H1 (cell line): ENCODE measurements at regions not wholly inside any gene's neighbourhood (a gene's known extent, or its start where the extent isn't known, plus 50 kb on each side); places are given as distances from the start of the nearest gene placed in this dataset.

Source experiments
- CTCF ChIA-PET: fragments of 300-600 bp; sonication (Branson Sonifier 250); formaldehyde crosslinking; loops from one replicate; lab custom pipeline; 2021; ENCODE audit not compliant: partially characterized antibody; lab: Charles Lee
- POLR2A ChIA-PET: fragments of 300-600 bp; sonication (Branson Sonifier 250); formaldehyde crosslinking; loops from one replicate; lab custom pipeline; 2021; ENCODE audit warnings: inconsistent platforms; ENCODE audit not compliant: partially characterized antibody; lab: Charles Lee
- DNase-seq, 2 experiments: peaks; one replicate each; pipeline versions ENCODE4 v3.0.0 to v3.0.0-alpha.2; 2010 to 2022; ENCODE audit warnings: low spot score in 2 of 2, low read depth in 1 of 2, mixed read lengths in 1 of 2
- FAIRE-seq: peaks from 2 replicates; lab custom pipeline; 2011; peaks lifted over from hg19 to GRCh38; lab: Jason Lieb, UNC
- H2AFZ ChIP-seq: 2 replicates; pipeline ENCODE4 v1.8.1; 2012; ENCODE audit warnings: low read length, inconsistent platforms
- H2AK5ac ChIP-seq: 2 replicates; pipeline ENCODE4 v1.6.1; 2013; ENCODE audit warnings: low read depth, low read length
- H2BK120ac ChIP-seq: replicated peaks from 2 replicates; pipeline ENCODE3; 2013; ENCODE audit warnings: low read depth, low read length, inconsistent platforms
- H2BK12ac ChIP-seq: 2 replicates; pipeline ENCODE4 v1.6.1; 2013; ENCODE audit warnings: low read depth, low read length
- H2BK15ac ChIP-seq: 2 replicates; pipeline ENCODE4 v1.6.1; 2013; ENCODE audit warnings: low read length
- H2BK20ac ChIP-seq: 2 replicates; pipeline ENCODE4 v1.6.1; 2013; ENCODE audit warnings: low read length
- H2BK5ac ChIP-seq: 2 replicates; pipeline ENCODE4 v1.6.1; 2013; ENCODE audit warnings: low read depth, low read length
- H3K14ac ChIP-seq: 2 replicates; pipeline ENCODE4 v1.6.1; 2013; ENCODE audit warnings: inconsistent platforms; ENCODE audit not compliant: insufficient read length
- H3K18ac ChIP-seq: 2 replicates; pipeline ENCODE4 v1.6.1; 2013; ENCODE audit warnings: low read length; ENCODE audit errors: extremely low read depth
- H3K23ac ChIP-seq: 2 replicates; pipeline ENCODE4 v1.6.1; 2013; ENCODE audit warnings: inconsistent platforms; ENCODE audit not compliant: insufficient read length
- H3K23me2 ChIP-seq: 2 replicates; pipeline ENCODE4 v1.6.1; 2013; ENCODE audit warnings: low read depth, low read length
- H3K27ac ChIP-seq: 2 replicates; pipeline ENCODE4 v1.6.1; 2011; ENCODE audit warnings: low read depth, low read length, inconsistent platforms
- H3K27me3 ChIP-seq, 4 experiments: replicated peaks in 1 of 4; 1 replicate in 1 of 4; 2 replicates in 3 of 4; pipeline versions ENCODE4 v1.6.1 to v1.8.1; 2011 to 2013; ENCODE audit warnings: low read length in 3 of 4, mild to moderate bottlenecking in 3 of 4, inconsistent platforms in 2 of 4, mixed read lengths in 2 of 4, moderate library complexity in 1 of 4; ENCODE audit not compliant: control insufficient read depth in 3 of 4, insufficient read depth in 3 of 4; ENCODE audit errors: extremely low read depth in 1 of 4
- H3K36me3 ChIP-seq, 4 experiments: 2 replicates each; pipeline versions ENCODE4 v1.6.1 to v1.8.1; 2011 to 2013; ENCODE audit warnings: mild to moderate bottlenecking in 4 of 4, low read length in 3 of 4, moderate library complexity in 2 of 4, control low read depth in 1 of 4, inconsistent platforms in 1 of 4; ENCODE audit not compliant: insufficient read depth in 4 of 4, control insufficient read depth in 2 of 4
- H3K4ac ChIP-seq: replicated peaks from 2 replicates; pipeline ENCODE3; 2013; ENCODE audit warnings: low read length, low read depth, mixed read lengths, inconsistent platforms; ENCODE audit not compliant: insufficient read length
- H3K4me1 ChIP-seq, 4 experiments: replicated peaks in 1 of 4; 1 replicate in 1 of 4; 2 replicates in 3 of 4; pipeline versions ENCODE4 v1.6.1 to v1.8.1; 2011 to 2013; ENCODE audit warnings: low read length in 3 of 4, inconsistent platforms in 2 of 4, mixed read lengths in 1 of 4; ENCODE audit not compliant: insufficient read depth in 4 of 4, control insufficient read depth in 3 of 4
- H3K4me2 ChIP-seq, 2 experiments: 2 replicates each; pipeline versions ENCODE4 v1.6.1 to v1.8.1; 2011 to 2013; ENCODE audit warnings: low read depth in 2 of 2, low read length in 2 of 2, control low read depth in 1 of 2, inconsistent platforms in 1 of 2, mild to moderate bottlenecking in 1 of 2; ENCODE audit not compliant: insufficient read depth in 1 of 2
- H3K4me3 ChIP-seq, 4 experiments: fragments of 200-600, 300-600 bp in 1 of 4; sonication (generic), shearing (Covaris generic), sonication (Bioruptor Twin) in 1 of 4; 2 replicates each; pipeline versions ENCODE4 v1.5.1 to v1.8.1; 2011 to 2016; ENCODE audit warnings: low read length in 4 of 4, low read depth in 3 of 4, control low read depth in 2 of 4, inconsistent platforms in 2 of 4, mild to moderate bottlenecking in 2 of 4, mixed read lengths in 1 of 4, moderate library complexity in 1 of 4; ENCODE audit not compliant: insufficient read depth in 2 of 4; ENCODE audit errors: extremely low read depth in 1 of 4
- H3K56ac ChIP-seq: replicated peaks from 2 replicates; pipeline ENCODE3; 2013; ENCODE audit warnings: low read depth, mild to moderate bottlenecking, mixed read lengths, low read length, inconsistent platforms; ENCODE audit not compliant: insufficient read length
- H3K79me1 ChIP-seq: 2 replicates; pipeline ENCODE4 v1.6.1; 2013; ENCODE audit warnings: low read depth, low read length, control low read depth
- H3K79me2 ChIP-seq, 2 experiments: 2 replicates each; pipeline versions ENCODE4 v1.6.1 to v1.8.1; 2012 to 2013; ENCODE audit warnings: low read length in 2 of 2, mild to moderate bottlenecking in 2 of 2, inconsistent platforms in 1 of 2; ENCODE audit not compliant: insufficient read depth in 2 of 2, control insufficient read depth in 1 of 2
- H3K9ac ChIP-seq, 4 experiments: replicated peaks in 1 of 4; 1 replicate in 1 of 4; 2 replicates in 3 of 4; pipeline versions ENCODE4 v1.6.1 to v1.8.1; 2011 to 2013; ENCODE audit warnings: low read depth in 3 of 4, low read length in 3 of 4, control low read depth in 2 of 4, mild to moderate bottlenecking in 2 of 4, moderate library complexity in 2 of 4, inconsistent platforms in 1 of 4; ENCODE audit errors: extremely low read depth in 1 of 4
- H3K9me3 ChIP-seq, 2 experiments: 2 replicates each; pipeline versions ENCODE4 v1.6.1 to v1.8.1; 2012 to 2013; ENCODE audit warnings: mild to moderate bottlenecking in 2 of 2, moderate library complexity in 2 of 2, control low read depth in 1 of 2, inconsistent platforms in 1 of 2, low read depth in 1 of 2, low read length in 1 of 2, mixed read lengths in 1 of 2; ENCODE audit not compliant: insufficient read depth in 2 of 2
- H4K20me1 ChIP-seq, 2 experiments: replicated peaks in 1 of 2; 2 replicates each; pipeline versions ENCODE3 to v1.8.1; 2011 to 2013; ENCODE audit warnings: inconsistent platforms in 2 of 2, low read length in 2 of 2, mild to moderate bottlenecking in 1 of 2; ENCODE audit not compliant: insufficient read depth in 2 of 2, control insufficient read depth in 1 of 2
- H4K5ac ChIP-seq: 2 replicates; pipeline ENCODE4 v1.6.1; 2013; ENCODE audit warnings: low read length, low read depth, mixed read lengths, inconsistent platforms; ENCODE audit not compliant: insufficient read length
- H4K8ac ChIP-seq: 2 replicates; pipeline ENCODE4 v1.8.0; 2013; ENCODE audit warnings: mild to moderate bottlenecking, moderate library complexity, low read length, inconsistent platforms; ENCODE audit not compliant: insufficient read depth; ENCODE audit errors: extremely low read depth
- H4K91ac ChIP-seq: replicated peaks from 2 replicates; pipeline ENCODE3; 2013; ENCODE audit warnings: low read length, mixed read lengths, inconsistent platforms; ENCODE audit not compliant: insufficient read length
- BCL11A ChIP-seq, 2 experiments: IDR thresholded peaks; one replicate each; pipeline ENCODE4 v1.6.1; 2011; ENCODE audit warnings: low read depth in 2 of 2, low read length in 2 of 2, mild to moderate bottlenecking in 2 of 2
- CHD2 ChIP-seq: IDR thresholded peaks from 2 replicates; pipeline ENCODE4 v1.6.1; 2012; ENCODE audit warnings: low read length, improper control_type of control experiment
- MAX ChIP-seq: IDR thresholded peaks from 2 replicates; pipeline ENCODE4 v1.6.1; 2012; ENCODE audit warnings: inconsistent platforms
- RAD21 ChIP-seq, 2 experiments: IDR thresholded peaks in 1 of 2; conservative IDR thresholded peaks in 1 of 2; 2 replicates each; pipeline ENCODE4 v1.6.1; 2011; ENCODE audit warnings: low read depth in 2 of 2, low read length in 2 of 2, improper control_type of control experiment in 1 of 2, inconsistent platforms in 1 of 2, mild to moderate bottlenecking in 1 of 2, moderate library complexity in 1 of 2
- RBBP5 ChIP-seq: IDR thresholded peaks from 2 replicates; pipeline ENCODE4 v1.7.1; 2012; ENCODE audit warnings: low read depth, mild to moderate bottlenecking, inconsistent platforms, low read length, moderate library complexity, borderline replicate concordance
- SP1 ChIP-seq: IDR thresholded peaks from 2 replicates; pipeline ENCODE4 v1.6.1; 2011; ENCODE audit warnings: low read depth, low read length
- WGBS, 2 experiments: shearing (Covaris generic) in 1 of 2; methylation state at CpG; one replicate each; pipeline versions ENCODE4 v1.1.6 to v1.1.7; 2013 to 2015; ENCODE audit warnings: low lambda C conversion rate in 2 of 2, mixed read lengths in 2 of 2, inconsistent platforms in 1 of 2, low coverage in 1 of 2, missing lambda C conversion rate in 1 of 2; ENCODE audit not compliant: insufficient replicate concordance in 2 of 2, insufficient coverage in 1 of 2, insufficient read length in 1 of 2; ENCODE audit errors: extremely low coverage in 1 of 2, missing lambda C conversion rate in 1 of 2; 5-methylcytosine and 5-hydroxymethylcytosine counted together

- peak overlapping the region; percentile 19 for H4K5ac ChIP-seq
- peak overlapping the region; percentile 29 for H4K8ac ChIP-seq
- H3K27ac ChIP-seq: no peak overlapping the region
- no peaks in the 10 kb centered on the region for H3K36me3 ChIP-seq
- H3K9ac ChIP-seq: no peak overlapping the region
- WGBS, 2 experiments: 86% methylated on average over 19 of the region's 21 CpGs; no CpG with 5 or more reads in 1 of the 2 experiments
- peaks cover 0 to 24% (median 16%) of the 10 kb centered on the region in 4 experiments; a peak in 6 of 7 replicates for H3K4me1 ChIP-seq
- no peak overlapping the region for H3K4me3 ChIP-seq
- H3K79me2 ChIP-seq: no peaks in the 10 kb centered on the region
- peak overlapping the region; percentile 81 for H4K91ac ChIP-seq
- H3K18ac ChIP-seq: peak overlapping the region; percentile 42; the same call in 1 of the 2 replicates
- H2BK15ac ChIP-seq: peak overlapping the region; percentile 93
- peak overlapping the region; percentile 64; the same call in 1 of the 2 replicates for H2BK12ac ChIP-seq
- no peaks in the 10 kb centered on the region for H3K23me2 ChIP-seq
- peak overlapping the region; percentile 67; the same call in 1 of the 2 replicates for H2BK5ac ChIP-seq
- H3K23ac ChIP-seq: no peak overlapping the region
- H2AFZ ChIP-seq: 0 out of 2 replicates have a peak overlapping the region, but pooled peaks have one; percentile 12
- CTCF ChIA-PET: interaction anchor here (0.9 to 1.7 kb wide), 2 partner anchors 9 to 48 kb away, joined by 3 to 5 read pairs; no protein-coding TSS in a partner anchor
- H2BK120ac ChIP-seq: no peak overlapping the region
- POLR2A ChIA-PET: interaction anchor here (1.2 kb wide), 1 partner anchor 9 kb away, joined by 3 read pairs; no protein-coding TSS in a partner anchor
- no peak overlapping the region; the same call in 1 of the 2 replicates for H2AK5ac ChIP-seq
- DNase-seq (no peak), FAIRE-seq (no peak)
- H4K20me1 ChIP-seq: no peaks in the 10 kb centered on the region
- no peaks in the 10 kb centered on the region for H3K9me3 ChIP-seq
- no peaks in the 10 kb centered on the region; a peak in 1 of 7 replicates for H3K27me3 ChIP-seq
- TF ChIP-seq RBBP5 (no peak), BCL11A (IDR thresholded peaks at IDR 0.05; ENCODE audit: low read depth in 2 of 2, low read length in 2 of 2) (no peak), MAX (no peak), SP1 (no peak), CHD2 (no peak), RAD21 (IDR thresholded peaks at IDR 0.05 in 1 of 2, conservative IDR thresholded peaks at IDR 0.05 in 1 of 2; ENCODE audit: low read depth in 2 of 2, low read length in 2 of 2) (no peak)
- no peak overlapping the region for H3K14ac ChIP-seq
- no peaks in the 10 kb centered on the region for H3K79me1 ChIP-seq
- no peak overlapping the region for H3K4me2 ChIP-seq
- H3K56ac ChIP-seq: no peak overlapping the region
- H3K4ac ChIP-seq: no peak overlapping the region
- peak overlapping the region; percentile 98 for H2BK20ac ChIP-seq
Measured at GRCh38 chr2:128368437-128369107, 49.9 kb upstream of the HS6ST1 start.
